ENCODE measurements at regions not wholly inside any gene's neighbourhood (a gene's known extent, or its start where the extent isn't known, plus 50 kb on each side); places are given as distances from the start of the nearest gene placed in this dataset.

GRCh38 chr1:195970209-195970608 is 638.0 kb downstream of the KCNT2 start:
- no peak overlapping the region for H3K4me3 ChIP-seq (ENCODE audit: low read length)
- H3K9me3 ChIP-seq (ENCODE audit: control insufficient read depth, insufficient read depth, low read length) = no peaks in the 10 kb centered on the region
- H3K36me3 ChIP-seq (ENCODE audit: control insufficient read depth, low read length) = no peaks in the 10 kb centered on the region
- no peak overlapping the region for H3K4me2 ChIP-seq (ENCODE audit: low read length)
- H3K27me3 ChIP-seq (ENCODE audit: control insufficient read depth, low read length) = no peaks in the 10 kb centered on the region
- TF ChIP-seq EZH2phosphoT487 (IDR thresholded peaks at IDR 0.05; ENCODE audit: borderline replicate concordance, low read length) (no peak), CTCF (IDR thresholded peaks at IDR 0.05; ENCODE audit: low read depth, low read length, poor library complexity, severe bottlenecking) (no peak)
- H3K79me2 ChIP-seq (ENCODE audit: control insufficient read depth, low read length) = no peaks in the 10 kb centered on the region
- no peaks in the 10 kb centered on the region for H4K20me1 ChIP-seq (ENCODE audit: control insufficient read depth, insufficient read depth, low read depth, low read length)
- H3K27ac ChIP-seq (ENCODE audit: low read depth, low read length) = no peak overlapping the region
- no peaks in the 10 kb centered on the region for H3K4me1 ChIP-seq (ENCODE audit: control insufficient read depth, low read length)
- H3K9me2 ChIP-seq (replicated peaks; ENCODE audit: control insufficient read depth, low read length) = no peaks in the 10 kb centered on the region
- no peaks in the 10 kb centered on the region for H3F3A ChIP-seq (ENCODE audit: control insufficient read depth, insufficient read depth)

DNA sequence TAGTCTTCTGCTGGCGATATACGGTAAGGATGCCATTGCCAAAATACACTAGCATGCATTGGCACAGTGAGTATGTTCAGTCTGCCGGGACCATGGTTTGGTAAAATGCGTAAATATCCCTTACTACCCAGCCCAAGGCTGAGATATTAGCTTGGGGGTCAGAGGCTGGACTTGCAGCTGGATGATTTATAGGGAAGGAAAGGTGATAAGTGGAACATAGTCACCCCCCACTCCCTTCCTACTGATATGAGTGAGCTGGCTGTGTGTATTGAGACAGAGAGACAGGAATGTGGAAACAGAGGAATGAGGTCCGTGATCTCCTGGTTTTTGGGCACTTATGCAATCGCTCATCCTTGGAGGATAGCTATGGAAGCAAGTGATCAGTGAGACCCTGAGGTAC is 642.8 kb downstream of the KCNT2 start:
- no peak overlapping the region for H3K4me3 ChIP-seq (ENCODE audit: low read length)
- no peaks in the 10 kb centered on the region for H3K9me3 ChIP-seq (ENCODE audit: control insufficient read depth, insufficient read depth, low read length)
- no peaks in the 10 kb centered on the region for H3K36me3 ChIP-seq (ENCODE audit: control insufficient read depth, low read length)
- no peak overlapping the region for H3K27ac ChIP-seq (ENCODE audit: low read depth, low read length)
- no peaks in the 10 kb centered on the region for H3K79me2 ChIP-seq (ENCODE audit: control insufficient read depth, low read length)
- TF ChIP-seq EZH2phosphoT487 (IDR thresholded peaks at IDR 0.05; ENCODE audit: borderline replicate concordance, low read length) (no peak), CTCF (IDR thresholded peaks at IDR 0.05; ENCODE audit: low read depth, low read length, poor library complexity, severe bottlenecking) (no peak)
- H3K4me1 ChIP-seq (ENCODE audit: control insufficient read depth, low read length) = no peaks in the 10 kb centered on the region
- no peaks in the 10 kb centered on the region for H3F3A ChIP-seq (ENCODE audit: control insufficient read depth, insufficient read depth)
- H3K27me3 ChIP-seq (ENCODE audit: control insufficient read depth, low read length) = no peaks in the 10 kb centered on the region
- H3K4me2 ChIP-seq (ENCODE audit: low read length) = no peak overlapping the region
- peaks cover 2% of the 10 kb centered on the region; the same call in 1 of the 2 replicates for H3K9me2 ChIP-seq (replicated peaks; ENCODE audit: control insufficient read depth, low read length)
- H4K20me1 ChIP-seq (ENCODE audit: control insufficient read depth, insufficient read depth, low read depth, low read length) = no peaks in the 10 kb centered on the region

DNA sequence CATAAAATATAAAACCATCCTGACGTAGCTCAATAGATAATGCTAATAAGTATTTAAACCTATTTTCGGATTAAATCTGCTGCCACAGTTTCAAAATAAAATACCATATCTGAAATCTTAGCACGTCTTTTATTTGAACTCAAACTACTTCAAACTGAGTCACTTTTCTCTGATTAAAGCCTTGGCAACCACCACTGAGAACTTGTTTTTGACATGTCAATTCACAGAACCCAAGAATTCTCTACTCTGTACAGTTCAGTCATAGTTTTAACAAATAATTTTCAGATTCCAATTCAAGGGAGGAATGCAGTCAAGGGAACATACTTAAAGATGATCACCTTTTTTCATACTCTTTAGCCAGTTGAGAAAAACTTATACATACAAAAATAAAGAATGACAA is 643.2 kb downstream of the KCNT2 start:
- H3K4me3 ChIP-seq (ENCODE audit: low read length) = no peak overlapping the region
- H3K27me3 ChIP-seq (ENCODE audit: control insufficient read depth, low read length) = no peaks in the 10 kb centered on the region
- H3K4me1 ChIP-seq (ENCODE audit: control insufficient read depth, low read length) = no peaks in the 10 kb centered on the region
- H4K20me1 ChIP-seq (ENCODE audit: control insufficient read depth, insufficient read depth, low read depth, low read length) = no peaks in the 10 kb centered on the region
- no peaks in the 10 kb centered on the region for H3K79me2 ChIP-seq (ENCODE audit: control insufficient read depth, low read length)
- TF ChIP-seq EZH2phosphoT487 (IDR thresholded peaks at IDR 0.05; ENCODE audit: borderline replicate concordance, low read length) (no peak), CTCF (IDR thresholded peaks at IDR 0.05; ENCODE audit: low read depth, low read length, poor library complexity, severe bottlenecking) (no peak)
- peaks cover 2% of the 10 kb centered on the region; the same call in 1 of the 2 replicates for H3K9me2 ChIP-seq (replicated peaks; ENCODE audit: control insufficient read depth, low read length)
- no peaks in the 10 kb centered on the region for H3K9me3 ChIP-seq (ENCODE audit: control insufficient read depth, insufficient read depth, low read length)
- no peaks in the 10 kb centered on the region for H3F3A ChIP-seq (ENCODE audit: control insufficient read depth, insufficient read depth)
- H3K4me2 ChIP-seq (ENCODE audit: low read length) = no peak overlapping the region
- H3K36me3 ChIP-seq (ENCODE audit: control insufficient read depth, low read length) = no peaks in the 10 kb centered on the region
- H3K27ac ChIP-seq (ENCODE audit: low read depth, low read length) = no peak overlapping the region

GRCh38 chr1:195964516-195964915 is 643.7 kb downstream of the KCNT2 start:
- no peaks in the 10 kb centered on the region for H3K4me1 ChIP-seq (ENCODE audit: control insufficient read depth, low read length)
- H3K9me2 ChIP-seq (replicated peaks; ENCODE audit: control insufficient read depth, low read length) = peaks cover 2% of the 10 kb centered on the region; the same call in 1 of the 2 replicates
- H4K20me1 ChIP-seq (ENCODE audit: control insufficient read depth, insufficient read depth, low read depth, low read length) = no peaks in the 10 kb centered on the region
- no peak overlapping the region for H3K4me2 ChIP-seq (ENCODE audit: low read length)
- H3K36me3 ChIP-seq (ENCODE audit: control insufficient read depth, low read length) = no peaks in the 10 kb centered on the region
- no peaks in the 10 kb centered on the region for H3F3A ChIP-seq (ENCODE audit: control insufficient read depth, insufficient read depth)
- no peak overlapping the region for H3K27ac ChIP-seq (ENCODE audit: low read depth, low read length)
- H3K27me3 ChIP-seq (ENCODE audit: control insufficient read depth, low read length) = no peaks in the 10 kb centered on the region
- no peaks in the 10 kb centered on the region for H3K79me2 ChIP-seq (ENCODE audit: control insufficient read depth, low read length)
- H3K9me3 ChIP-seq (ENCODE audit: control insufficient read depth, insufficient read depth, low read length) = no peaks in the 10 kb centered on the region
- TF ChIP-seq CTCF (IDR thresholded peaks at IDR 0.05; ENCODE audit: low read depth, low read length, poor library complexity, severe bottlenecking) = no peak
- no peak for TF ChIP-seq EZH2phosphoT487 (IDR thresholded peaks at IDR 0.05; ENCODE audit: borderline replicate concordance, low read length)
- no peak overlapping the region for H3K4me3 ChIP-seq (ENCODE audit: low read length)
